ENCODE measurements at regions not wholly inside any gene's neighbourhood (a gene's known extent, or its start where the extent isn't known, plus 50 kb on each side); places are given as distances from the start of the nearest gene placed in this dataset.

DNA sequence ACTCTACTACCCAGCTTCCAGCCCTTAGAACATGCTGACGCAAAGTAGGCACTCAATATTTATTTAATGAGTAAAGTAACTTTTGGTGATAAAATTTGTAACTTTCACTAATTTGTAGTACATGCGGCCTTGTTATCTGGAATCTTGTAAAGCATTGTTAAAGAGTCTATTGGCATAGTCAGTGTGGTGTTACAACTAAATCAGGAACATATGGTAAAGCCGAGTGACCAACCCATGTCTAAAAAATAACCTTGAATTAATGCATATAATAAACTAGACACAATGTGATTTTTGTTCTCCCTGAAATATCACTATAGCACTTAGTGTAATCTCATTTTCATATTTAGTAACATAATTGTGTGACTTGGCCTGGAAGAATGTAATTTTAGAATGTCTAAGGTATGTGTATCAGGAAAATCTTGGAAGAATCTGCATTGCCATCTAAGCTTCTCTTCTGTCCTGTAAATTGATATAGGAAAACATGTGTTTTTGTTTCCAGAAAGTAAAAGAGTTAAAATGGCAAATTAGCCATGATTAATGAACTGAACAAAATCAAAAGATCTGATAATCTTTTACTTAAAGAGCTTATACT, 256.7 kb upstream of the GNAI1 start:
- H3K4me3 ChIP-seq (ENCODE audit: low read depth, low read length), result no peak overlapping the region
- DNase-seq (ENCODE audit: low read depth), result no peak
- TF ChIP-seq, protein P1, sequence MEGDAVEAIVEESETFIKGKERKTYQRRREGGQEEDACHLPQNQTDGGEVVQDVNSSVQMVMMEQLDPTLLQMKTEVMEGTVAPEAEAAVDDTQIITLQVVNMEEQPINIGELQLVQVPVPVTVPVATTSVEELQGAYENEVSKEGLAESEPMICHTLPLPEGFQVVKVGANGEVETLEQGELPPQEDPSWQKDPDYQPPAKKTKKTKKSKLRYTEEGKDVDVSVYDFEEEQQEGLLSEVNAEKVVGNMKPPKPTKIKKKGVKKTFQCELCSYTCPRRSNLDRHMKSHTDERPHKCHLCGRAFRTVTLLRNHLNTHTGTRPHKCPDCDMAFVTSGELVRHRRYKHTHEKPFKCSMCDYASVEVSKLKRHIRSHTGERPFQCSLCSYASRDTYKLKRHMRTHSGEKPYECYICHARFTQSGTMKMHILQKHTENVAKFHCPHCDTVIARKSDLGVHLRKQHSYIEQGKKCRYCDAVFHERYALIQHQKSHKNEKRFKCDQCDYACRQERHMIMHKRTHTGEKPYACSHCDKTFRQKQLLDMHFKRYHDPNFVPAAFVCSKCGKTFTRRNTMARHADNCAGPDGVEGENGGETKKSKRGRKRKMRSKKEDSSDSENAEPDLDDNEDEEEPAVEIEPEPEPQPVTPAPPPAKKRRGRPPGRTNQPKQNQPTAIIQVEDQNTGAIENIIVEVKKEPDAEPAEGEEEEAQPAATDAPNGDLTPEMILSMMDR (IDR thresholded peaks at IDR 0.05; ENCODE audit: insufficient read depth, low read depth, low read length, missing control alignments), result no peak

DNA sequence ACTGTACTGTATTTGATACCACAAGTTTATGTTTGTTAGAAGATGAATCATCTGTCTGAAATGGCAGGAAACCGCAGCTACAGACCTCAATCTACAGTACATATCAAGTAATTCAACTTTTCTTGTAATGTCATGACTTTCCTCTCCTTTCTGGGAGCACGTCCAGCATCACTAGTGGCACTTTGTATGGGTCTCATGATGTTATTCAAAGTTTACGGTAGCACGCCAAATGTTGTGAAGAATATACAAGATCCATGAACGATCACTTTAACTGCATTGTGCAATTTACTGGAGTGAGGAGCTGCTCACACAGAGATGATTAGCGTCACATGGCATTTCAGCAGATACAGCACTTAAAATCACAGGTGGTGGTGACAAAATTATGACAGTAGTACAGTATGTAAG, 257.8 kb upstream of the GNAI1 start:
- no peak overlapping the region for H3K4me3 ChIP-seq (ENCODE audit: low read depth, low read length)
- no peak for DNase-seq (ENCODE audit: low read depth)
- TF ChIP-seq, protein P1 (IDR thresholded peaks at IDR 0.05; ENCODE audit: insufficient read depth, low read depth, low read length, missing control alignments), result no peak

DNA sequence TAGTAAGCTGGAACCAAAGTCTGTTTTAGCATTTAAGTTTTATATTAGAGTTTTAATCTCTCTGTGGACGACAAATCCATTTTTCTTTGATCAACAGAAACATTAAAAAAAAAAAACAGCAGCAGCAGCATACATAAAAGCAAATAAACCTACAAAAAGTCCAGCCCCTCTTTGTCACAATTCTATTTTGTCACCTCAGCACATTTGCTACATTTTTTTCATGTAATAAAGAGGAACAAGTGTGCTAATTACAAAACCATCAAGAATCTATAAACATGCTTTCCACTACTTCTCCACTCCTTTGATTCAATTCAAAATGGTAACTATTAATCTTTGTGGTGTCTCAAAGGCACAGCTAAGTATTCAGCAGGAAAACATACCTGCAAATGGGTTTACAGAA, 259.8 kb upstream of the GNAI1 start:
- TF ChIP-seq, protein P1 (IDR thresholded peaks at IDR 0.05; ENCODE audit: insufficient read depth, low read depth, low read length, missing control alignments), result no peak
- DNase-seq (ENCODE audit: low read depth), result no peak

DNA sequence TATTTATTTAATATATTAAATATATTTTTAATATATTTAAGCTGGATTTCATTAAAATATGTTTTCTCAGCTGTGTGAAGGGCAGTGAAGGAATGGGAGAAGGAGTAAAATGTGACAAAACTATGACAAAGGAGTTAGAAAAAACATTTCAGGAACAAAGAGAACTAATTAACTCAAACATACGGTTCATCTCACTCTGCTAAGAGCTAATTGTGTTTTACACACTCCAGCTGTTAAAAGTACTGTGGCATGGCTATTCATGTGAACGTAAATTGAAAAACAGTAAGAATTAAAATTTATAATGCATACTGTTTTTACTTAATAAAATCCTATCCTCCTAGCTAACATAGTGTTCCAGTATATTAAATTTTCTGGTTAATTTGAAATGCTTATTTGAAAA, 262.5 kb upstream of the GNAI1 start:
- no peak overlapping the region for H3K4me3 ChIP-seq (ENCODE audit: low read depth, low read length)
- DNase-seq (ENCODE audit: low read depth), result no peak
- TF ChIP-seq, protein P1 (IDR thresholded peaks at IDR 0.05; ENCODE audit: insufficient read depth, low read depth, low read length, missing control alignments), result no peak

More for the DNA sequence above, 259.8 kb upstream of the GNAI1 start:
- H3K4me3 ChIP-seq (ENCODE audit: low read depth, low read length), result no peak overlapping the region

DNA sequence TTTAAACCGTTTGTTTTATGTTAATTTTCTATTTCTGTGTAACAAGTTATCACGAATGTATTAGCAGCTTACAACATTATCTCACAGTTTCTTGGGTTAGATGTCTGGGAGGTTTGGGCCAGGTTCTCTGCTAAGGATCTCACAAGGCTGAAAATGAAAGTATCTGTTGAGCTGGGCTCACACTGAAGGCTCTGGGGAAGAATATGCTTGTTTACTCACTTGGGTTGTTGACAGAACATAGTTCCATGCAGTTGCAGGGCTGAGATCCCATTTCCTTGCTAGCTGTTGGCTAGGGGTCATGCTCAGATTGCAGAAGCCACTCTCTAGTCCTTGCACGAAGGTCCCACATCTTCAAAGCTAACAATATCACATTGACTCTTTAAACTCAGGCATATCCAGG, 266.6 kb upstream of the GNAI1 start:
- no peak for DNase-seq (ENCODE audit: low read depth)
- H3K4me3 ChIP-seq (ENCODE audit: low read depth, low read length), result no peak overlapping the region
- TF ChIP-seq, protein P1 (IDR thresholded peaks at IDR 0.05; ENCODE audit: insufficient read depth, low read depth, low read length, missing control alignments), result no peak

DNA sequence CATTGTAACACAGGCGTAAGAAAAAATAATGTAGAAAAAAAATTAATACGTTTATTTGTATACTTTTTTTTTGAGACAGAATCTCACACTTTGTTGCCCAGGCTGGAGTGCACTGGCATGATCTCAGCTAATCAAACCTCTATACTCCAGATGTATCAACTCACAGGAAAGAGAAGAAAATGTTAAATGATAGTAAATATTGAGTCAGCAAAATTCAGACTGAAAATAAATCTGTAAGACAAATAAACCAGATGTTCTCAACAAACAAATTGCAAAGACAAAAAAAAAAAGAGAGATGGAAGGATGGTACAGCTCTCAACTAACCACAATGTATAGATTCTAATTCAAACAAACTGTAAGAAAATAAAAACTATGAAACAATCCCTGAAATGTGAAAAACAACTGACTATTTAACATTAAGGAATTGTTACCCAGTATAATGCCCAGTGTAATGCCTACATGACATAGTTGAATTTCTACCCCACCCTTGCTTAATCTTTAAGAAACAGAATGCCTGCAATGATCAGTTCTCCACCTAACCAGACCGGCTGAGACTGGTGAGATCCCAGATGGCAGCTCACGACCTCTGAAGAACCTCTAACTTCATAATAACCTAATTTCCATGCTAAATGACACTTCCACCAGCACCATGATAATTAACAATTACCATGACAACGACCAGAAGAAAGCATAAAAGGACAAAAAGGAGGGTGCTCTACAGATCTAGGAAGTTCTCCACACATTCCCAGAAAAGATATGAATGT, 272.0 kb upstream of the GNAI1 start:
- H3K4me3 ChIP-seq (ENCODE audit: low read depth, low read length), result no peak overlapping the region
- TF ChIP-seq, protein P1 (IDR thresholded peaks at IDR 0.05; ENCODE audit: insufficient read depth, low read depth, low read length, missing control alignments), result no peak
- DNase-seq (ENCODE audit: low read depth), result no peak

All from GM12865 (cell line).